PC-9 (cell line): ENCODE measurements at regions not wholly inside any gene's neighbourhood (a gene's known extent, or its start where the extent isn't known, plus 50 kb on each side); places are given as distances from the start of the nearest gene placed in this dataset.
"Not testable (repeated sequence)": the region's sequence is repeated elsewhere in the genome, so short reads cannot be mapped to it uniquely, and the experiment has no call there.

Source experiments
- BruUV-seq: library from RNA; stranded (reverse); fragments of 400-500 nt; replicated peaks from 2 replicates; lab custom pipeline; 2021; lab: Mats Ljungman, UMichigan
- CTCF ChIA-PET: fragments of 300-600 bp; sonication (Branson Sonifier 250); formaldehyde crosslinking; loops from one replicate; lab custom pipeline; 2022; ENCODE audit warnings: antibody characterized with exemption; lab: Charles Lee
- POLR2A ChIA-PET: fragments of 300-600 bp; sonication (Branson Sonifier 250); formaldehyde crosslinking; loops from one replicate; lab custom pipeline; 2022; ENCODE audit warnings: antibody characterized with exemption; ENCODE audit not compliant: unreplicated experiment; lab: Charles Lee
- DNase-seq, 2 experiments: peaks; one replicate each; pipeline versions ENCODE4 v3.0.0 to v3.0.0-alpha.2; 2015 to 2022; ENCODE audit warnings: mixed read lengths in 1 of 2
- H2AFZ ChIP-seq: fragments of 200-600 bp; sonication (generic); 2 replicates; pipeline ENCODE4 v1.8.1; 2017; ENCODE audit warnings: antibody characterized with exemption
- H3F3A ChIP-seq: fragments of 200-600 bp; sonication (generic); 2 replicates; pipeline ENCODE4 v1.8.1; 2017; ENCODE audit warnings: antibody characterized with exemption, mild to moderate bottlenecking, low read depth; ENCODE audit not compliant: insufficient read depth
- H3K27ac ChIP-seq: fragments of 200-600 bp; sonication (generic); 2 replicates; pipeline ENCODE4 v1.6.1; 2016; ENCODE audit warnings: mixed run types
- H3K27me3 ChIP-seq: fragments of 200-600 bp; sonication (generic); 2 replicates; pipeline ENCODE4 v1.6.1; 2016; ENCODE audit warnings: low read depth, mixed run types; ENCODE audit not compliant: insufficient read depth
- H3K36me3 ChIP-seq: fragments of 200-600 bp; sonication (generic); 2 replicates; pipeline ENCODE4 v1.6.1; 2016; ENCODE audit warnings: low read depth, mixed run types
- H3K4me1 ChIP-seq: fragments of 200-600 bp; sonication (generic); replicated peaks from 2 replicates; pipeline ENCODE4 v1.6.1; 2016; ENCODE audit warnings: mixed run types; ENCODE audit not compliant: insufficient read depth
- H3K4me2 ChIP-seq: fragments of 200-600 bp; sonication (generic); 2 replicates; pipeline ENCODE4 v1.6.1; 2017; ENCODE audit warnings: mixed run types
- H3K4me3 ChIP-seq: fragments of 200-600 bp; sonication (generic); 2 replicates; pipeline ENCODE4 v1.6.1; 2016; ENCODE audit warnings: mixed run types
- H3K79me2 ChIP-seq: fragments of 200-600 bp; sonication (generic); 2 replicates; pipeline ENCODE4 v1.6.1; 2017; ENCODE audit warnings: low read depth, mixed run types
- H3K9me2 ChIP-seq: fragments of 200-600 bp; sonication (generic); 2 replicates; pipeline ENCODE4 v1.8.1; 2017; ENCODE audit warnings: mild to moderate bottlenecking; ENCODE audit not compliant: insufficient read depth
- H3K9me3 ChIP-seq: fragments of 200-600 bp; sonication (generic); 2 replicates; pipeline ENCODE4 v1.8.1; 2016; ENCODE audit warnings: low read depth; ENCODE audit not compliant: insufficient read depth
- H4K20me1 ChIP-seq: fragments of 200-600 bp; sonication (generic); 2 replicates; pipeline ENCODE4 v1.8.1; 2017; ENCODE audit not compliant: insufficient read depth
- CTCF ChIP-seq: fragments of 200-600 bp; sonication (generic); conservative IDR thresholded peaks from 2 replicates; pipeline ENCODE4 v1.6.1; 2017; ENCODE audit warnings: mixed run types, antibody characterized with exemption, mild to moderate bottlenecking, moderate library complexity
- EZH2 ChIP-seq: fragments of 200-600 bp; sonication (generic); IDR thresholded peaks from 2 replicates; pipeline ENCODE4 v1.8.0; 2017; ENCODE audit warnings: antibody characterized with exemption, low read depth
- intact Hi-C: fragments of 100-400 bp; cut with micrococcal nuclease; formaldehyde crosslinking; loops from one replicate; pipeline ENCODE4 v1.10.0; 2022; ENCODE audit not compliant: unreplicated experiment

- intact Hi-C loops: no loop called here
- Histone ChIP-seq H3K4me3 (no peak overlapping the region), H4K20me1 (no peaks in the 10 kb centered on the region), H3F3A (no peaks in the 10 kb centered on the region), H3K9me3 (no peaks in the 10 kb centered on the region), H3K4me1 (no peaks in the 10 kb centered on the region), H3K9me2 (no peaks in the 10 kb centered on the region), H2AFZ (no peak overlapping the region), H3K4me2 (no peak overlapping the region), H3K27ac (no peak overlapping the region), H3K36me3 (no peaks in the 10 kb centered on the region), H3K27me3 (no peaks in the 10 kb centered on the region), H3K79me2 (no peaks in the 10 kb centered on the region)
- ChIA-PET CTCF (no interaction called here), POLR2A (no interaction called here)
- no peak for TF ChIP-seq EZH2
- TF ChIP-seq CTCF: no peak
- no peak for DNase-seq
- no TSS peak for BruUV-seq
Measured at GRCh38 chr21:35811191-35811806, 249.0 kb downstream of the SETD4 start.

- H3F3A ChIP-seq: no peaks in the 10 kb centered on the region
- ChIA-PET POLR2A (no interaction called here), CTCF (no interaction called here)
- no peak overlapping the region for H3K27ac ChIP-seq
- no peaks in the 10 kb centered on the region for H3K9me2 ChIP-seq
- no peak overlapping the region for H3K4me3 ChIP-seq
- H3K36me3 ChIP-seq: no peaks in the 10 kb centered on the region
- H4K20me1 ChIP-seq: no peaks in the 10 kb centered on the region
- intact Hi-C loops: no loop called here
- DNase-seq: no peak
- no peaks in the 10 kb centered on the region for H3K27me3 ChIP-seq
- no peak for TF ChIP-seq CTCF
- TF ChIP-seq EZH2: no peak
- H3K4me2 ChIP-seq: no peak overlapping the region
- H3K79me2 ChIP-seq: no peaks in the 10 kb centered on the region
- H3K9me3 ChIP-seq: no peaks in the 10 kb centered on the region
- BruUV-seq: no TSS peak
- no peaks in the 10 kb centered on the region for H3K4me1 ChIP-seq
- H2AFZ ChIP-seq: no peak overlapping the region
Measured at GRCh38 chr21:35810431-35810970, 249.8 kb downstream of the SETD4 start.

GRCh38 chr21:35801391-35801790 lies 258.9 kb downstream of the SETD4 start:
- DNase-seq: no peak
- no peaks in the 10 kb centered on the region for H3K9me2 ChIP-seq
- H3K4me3 ChIP-seq: no peak overlapping the region
- ChIA-PET POLR2A (no interaction called here), CTCF (no interaction called here)
- H3K27me3 ChIP-seq: no peaks in the 10 kb centered on the region
- no peak overlapping the region for H3K4me2 ChIP-seq
- H4K20me1 ChIP-seq: no peaks in the 10 kb centered on the region
- intact Hi-C loops: no loop called here
- no peaks in the 10 kb centered on the region for H3K9me3 ChIP-seq
- no peak overlapping the region for H3K27ac ChIP-seq
- H3K79me2 ChIP-seq: no peaks in the 10 kb centered on the region
- H3K36me3 ChIP-seq: no peaks in the 10 kb centered on the region
- no peaks in the 10 kb centered on the region for H3F3A ChIP-seq
- TF ChIP-seq CTCF: no peak
- no peak for TF ChIP-seq EZH2
- no TSS peak for BruUV-seq
- no peaks in the 10 kb centered on the region; the same call in 1 of the 2 replicates for H3K4me1 ChIP-seq
- no peak overlapping the region for H2AFZ ChIP-seq

- H3F3A ChIP-seq, H3K4me3 ChIP-seq, CTCF ChIA-PET, H2AFZ ChIP-seq, H3K9me2 ChIP-seq, H4K20me1 ChIP-seq, BruUV-seq, H3K79me2 ChIP-seq, H3K27ac ChIP-seq, H3K36me3 ChIP-seq, H3K27me3 ChIP-seq, H3K4me1 ChIP-seq, POLR2A ChIA-PET, H3K9me3 ChIP-seq, H3K4me2 ChIP-seq, intact Hi-C loops: not testable (repeated sequence)
- DNase-seq: peak in 1 of 2 experiments; percentile 9
Measured at GRCh38 chr21:35800796-35801385, 259.4 kb downstream of the SETD4 start.
